HepG2 (cell line): ENCODE measurements at regions not wholly inside any gene's neighbourhood (a gene's known extent, or its start where the extent isn't known, plus 50 kb on each side); places are given as distances from the start of the nearest gene placed in this dataset.

Experiments
- ISL2 ChIP-seq: sonication (generic); formaldehyde crosslinking; IDR thresholded peaks from 2 replicates; pipeline ENCODE4 v1.5.0; 2020; ENCODE audit warnings: missing genetic modification reagents
- KAT7 ChIP-seq: IDR thresholded peaks from 2 replicates; pipeline ENCODE4 v1.6.1; 2018; ENCODE audit warnings: borderline replicate concordance, missing compliant biosample characterization
- KDM5A ChIP-seq: fragments of 200-600 bp; sonication (generic); IDR thresholded peaks from 2 replicates; pipeline ENCODE4 v1.7.0; 2018; ENCODE audit warnings: antibody characterized with exemption, mild to moderate bottlenecking, low read length, borderline replicate concordance
- KDM5B ChIP-seq: sonication (generic); formaldehyde crosslinking; IDR thresholded peaks from 2 replicates; pipeline ENCODE4 v1.4.0; 2020; ENCODE audit warnings: missing genetic modification reagents, mild to moderate bottlenecking, borderline replicate concordance
- RBM39 ChIP-seq: fragments of 200-400 bp; formaldehyde crosslinking; IDR thresholded peaks from one replicate; pipeline ENCODE4 v1.6.1; 2018; ENCODE audit warnings: antibody characterized with exemption, mild to moderate bottlenecking, low read depth, low read length; ENCODE audit not compliant: poor library complexity, severe bottlenecking
- ZKSCAN1 ChIP-seq: fragments of 150-350 bp; IDR thresholded peaks from 2 replicates; pipeline ENCODE4 v1.6.1; 2014; ENCODE audit warnings: low read length
- TF ChIP-seq, protein P1 (sequence below): sonication (generic); formaldehyde crosslinking; IDR thresholded peaks from 2 replicates; pipeline ENCODE4 v1.5.0; 2020; ENCODE audit warnings: mild to moderate bottlenecking, missing genetic modification reagents, moderate library complexity

DNA sequence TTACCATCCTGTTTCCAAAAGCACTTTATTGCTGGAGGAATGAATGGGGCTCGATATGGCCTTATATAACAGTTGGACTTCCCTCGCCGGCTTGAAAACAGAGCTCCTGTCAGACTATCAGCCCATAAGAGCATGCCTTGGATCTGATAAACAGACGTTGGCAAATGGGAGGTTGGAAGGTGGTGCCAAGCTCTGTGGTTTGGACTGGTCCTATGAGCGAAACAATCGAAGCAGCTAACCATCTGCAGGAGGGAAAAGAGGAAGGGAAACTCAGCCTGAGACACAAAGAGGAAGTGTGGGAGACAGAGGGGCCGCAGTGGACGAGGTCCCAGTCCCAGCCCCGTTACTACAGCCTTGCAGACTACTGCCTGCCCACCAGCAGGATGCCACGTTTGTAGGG is 92.9 kb downstream of the TFAP2C start:
- no peak for TF ChIP-seq KDM5B (CRISPR knock-in tag)
- TF ChIP-seq, protein P1, sequence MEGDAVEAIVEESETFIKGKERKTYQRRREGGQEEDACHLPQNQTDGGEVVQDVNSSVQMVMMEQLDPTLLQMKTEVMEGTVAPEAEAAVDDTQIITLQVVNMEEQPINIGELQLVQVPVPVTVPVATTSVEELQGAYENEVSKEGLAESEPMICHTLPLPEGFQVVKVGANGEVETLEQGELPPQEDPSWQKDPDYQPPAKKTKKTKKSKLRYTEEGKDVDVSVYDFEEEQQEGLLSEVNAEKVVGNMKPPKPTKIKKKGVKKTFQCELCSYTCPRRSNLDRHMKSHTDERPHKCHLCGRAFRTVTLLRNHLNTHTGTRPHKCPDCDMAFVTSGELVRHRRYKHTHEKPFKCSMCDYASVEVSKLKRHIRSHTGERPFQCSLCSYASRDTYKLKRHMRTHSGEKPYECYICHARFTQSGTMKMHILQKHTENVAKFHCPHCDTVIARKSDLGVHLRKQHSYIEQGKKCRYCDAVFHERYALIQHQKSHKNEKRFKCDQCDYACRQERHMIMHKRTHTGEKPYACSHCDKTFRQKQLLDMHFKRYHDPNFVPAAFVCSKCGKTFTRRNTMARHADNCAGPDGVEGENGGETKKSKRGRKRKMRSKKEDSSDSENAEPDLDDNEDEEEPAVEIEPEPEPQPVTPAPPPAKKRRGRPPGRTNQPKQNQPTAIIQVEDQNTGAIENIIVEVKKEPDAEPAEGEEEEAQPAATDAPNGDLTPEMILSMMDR (CRISPR knock-in tag) = no peak
- no peak for TF ChIP-seq RBM39
- TF ChIP-seq KAT7 (CRISPR knock-in tag) = no peak
- no peak for TF ChIP-seq ZKSCAN1
- no peak for TF ChIP-seq ISL2
- no peak for TF ChIP-seq KDM5A
